MM.1S (cell line): ENCODE measurements at regions not wholly inside any gene's neighbourhood (a gene's known extent, or its start where the extent isn't known, plus 50 kb on each side); places are given as distances from the start of the nearest gene placed in this dataset.

ENCODE experiments used
- EZH2phosphoT487 ChIP-seq: fragments of 300-600 bp; sonication (generic); IDR thresholded peaks from 2 replicates; pipeline ENCODE4 v1.6.1; 2018; ENCODE audit warnings: antibody characterized with exemption, low read length
- TF ChIP-seq, protein P1 (sequence below): fragments of 300-600 bp; sonication (generic); IDR thresholded peaks from 2 replicates; pipeline ENCODE4 v1.5.1; 2016; ENCODE audit warnings: antibody characterized with exemption, low read length, mixed read lengths

DNA sequence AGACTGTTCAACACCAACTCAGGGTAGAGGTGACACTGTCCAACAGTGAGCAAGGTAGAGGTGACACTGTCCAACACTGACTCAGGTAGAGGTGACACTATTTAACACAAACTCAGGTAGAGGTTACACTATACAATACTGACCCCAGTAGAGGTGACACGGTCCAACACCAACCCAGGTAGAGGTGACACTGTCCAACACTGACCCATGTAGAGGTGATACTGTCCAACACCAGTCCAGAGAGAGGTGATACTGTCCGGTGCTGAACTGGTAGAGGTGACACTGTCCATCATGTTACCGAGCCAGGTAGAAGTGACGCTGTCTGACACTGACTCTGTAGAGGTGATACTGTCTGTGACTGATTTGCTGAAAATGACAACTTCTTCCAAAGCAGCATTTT, 102.4 kb downstream of the GATA3 start:
- TF ChIP-seq, protein P1, sequence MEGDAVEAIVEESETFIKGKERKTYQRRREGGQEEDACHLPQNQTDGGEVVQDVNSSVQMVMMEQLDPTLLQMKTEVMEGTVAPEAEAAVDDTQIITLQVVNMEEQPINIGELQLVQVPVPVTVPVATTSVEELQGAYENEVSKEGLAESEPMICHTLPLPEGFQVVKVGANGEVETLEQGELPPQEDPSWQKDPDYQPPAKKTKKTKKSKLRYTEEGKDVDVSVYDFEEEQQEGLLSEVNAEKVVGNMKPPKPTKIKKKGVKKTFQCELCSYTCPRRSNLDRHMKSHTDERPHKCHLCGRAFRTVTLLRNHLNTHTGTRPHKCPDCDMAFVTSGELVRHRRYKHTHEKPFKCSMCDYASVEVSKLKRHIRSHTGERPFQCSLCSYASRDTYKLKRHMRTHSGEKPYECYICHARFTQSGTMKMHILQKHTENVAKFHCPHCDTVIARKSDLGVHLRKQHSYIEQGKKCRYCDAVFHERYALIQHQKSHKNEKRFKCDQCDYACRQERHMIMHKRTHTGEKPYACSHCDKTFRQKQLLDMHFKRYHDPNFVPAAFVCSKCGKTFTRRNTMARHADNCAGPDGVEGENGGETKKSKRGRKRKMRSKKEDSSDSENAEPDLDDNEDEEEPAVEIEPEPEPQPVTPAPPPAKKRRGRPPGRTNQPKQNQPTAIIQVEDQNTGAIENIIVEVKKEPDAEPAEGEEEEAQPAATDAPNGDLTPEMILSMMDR, result no peak
- no peak for TF ChIP-seq EZH2phosphoT487
